Left lobe of liver (tissue), 2 donors: ENCODE measurements at regions not wholly inside any gene's neighbourhood (a gene's known extent, or its start where the extent isn't known, plus 50 kb on each side); places are given as distances from the start of the nearest gene placed in this dataset.
A peak's percentile ranks its signal among the peaks of the same experiment; 100 is the strongest.

ENCODE experiments used
- ATAC-seq: fragments of 200-7000 bp; cut with Tn5 transposase; one replicate; pipeline ENCODE4 v1.9.1; 2020; ENCODE audit warnings: mild to moderate bottlenecking, moderate library complexity
- DNase-seq: peaks from one replicate; pipeline ENCODE4 v3.0.0-alpha.2; 2020; ENCODE audit warnings: low spot score
- donor health status: DM: no; HTN: no; CAD: no; lungs with moderate emphysema.
- donor health status: DM: no; HTN: yes; CAD: no.

DNA sequence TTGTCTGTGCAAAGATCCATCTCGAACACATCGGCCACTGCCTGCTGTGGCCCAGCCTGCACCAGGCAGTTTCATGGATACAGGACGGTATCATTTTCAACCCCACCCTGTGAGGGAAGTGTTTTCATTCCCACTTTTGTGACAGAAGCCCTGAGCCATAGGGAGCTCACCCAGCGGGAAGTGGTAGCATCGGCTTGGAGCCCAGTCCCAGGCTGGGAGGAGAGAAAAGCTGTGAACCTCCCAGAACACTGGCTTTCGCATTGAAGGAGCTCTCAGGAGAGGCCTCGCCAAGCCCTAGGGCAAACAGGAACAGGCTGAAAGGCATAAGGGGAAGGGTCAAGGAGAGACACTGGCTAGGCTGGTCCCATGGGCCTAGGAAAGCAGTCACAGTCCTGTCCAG, 166.1 kb downstream of the TFCP2L1 start:
- no peak for DNase-seq
- ATAC-seq: no peak

DNA sequence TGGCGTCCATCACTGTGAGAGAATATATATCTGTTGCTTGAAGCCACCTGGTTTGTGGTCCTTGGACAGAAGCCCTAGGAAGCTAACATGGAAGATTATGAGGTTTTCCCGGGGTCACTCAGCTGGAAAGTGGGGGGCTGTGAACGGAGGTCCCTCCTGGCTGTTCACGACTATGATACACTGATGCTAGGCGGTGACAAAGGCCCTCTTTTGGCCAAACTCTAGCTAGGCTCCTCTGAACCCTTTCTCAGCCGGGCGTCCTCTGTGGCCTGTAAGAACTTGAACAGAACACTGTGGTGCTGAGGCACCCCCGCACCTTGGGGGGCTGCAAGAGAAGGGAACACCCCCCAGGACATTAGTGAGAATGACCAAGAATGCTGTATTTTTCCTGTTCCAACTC, 164.6 kb downstream of the TFCP2L1 start:
- no peak for DNase-seq
- ATAC-seq: no peak

DNA sequence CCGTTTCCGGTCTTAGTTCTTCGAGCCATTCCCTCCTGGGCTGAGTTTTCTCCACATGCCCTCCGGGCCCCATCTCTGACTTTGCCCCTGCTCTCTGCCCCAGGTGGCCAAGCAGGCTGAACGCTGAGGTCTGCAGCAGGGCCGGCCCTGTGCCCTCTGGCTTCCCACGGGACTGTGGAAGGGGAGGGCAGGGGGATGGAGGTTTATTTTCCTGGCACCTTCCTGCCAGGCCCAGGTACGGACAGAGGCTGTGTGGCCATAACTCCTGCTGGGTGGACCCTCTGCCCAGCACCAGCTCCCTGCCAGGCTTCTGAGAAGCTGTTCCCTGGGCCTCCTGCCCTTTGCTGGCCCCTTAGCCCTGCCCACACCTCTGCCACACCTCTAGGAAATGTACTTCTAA, 164.0 kb downstream of the TFCP2L1 start:
- DNase-seq: no peak
- no peak for ATAC-seq

- no peak for DNase-seq
- no peak for ATAC-seq
Measured at GRCh38 chr2:121121661-121122060, 163.3 kb downstream of the TFCP2L1 start.

DNA sequence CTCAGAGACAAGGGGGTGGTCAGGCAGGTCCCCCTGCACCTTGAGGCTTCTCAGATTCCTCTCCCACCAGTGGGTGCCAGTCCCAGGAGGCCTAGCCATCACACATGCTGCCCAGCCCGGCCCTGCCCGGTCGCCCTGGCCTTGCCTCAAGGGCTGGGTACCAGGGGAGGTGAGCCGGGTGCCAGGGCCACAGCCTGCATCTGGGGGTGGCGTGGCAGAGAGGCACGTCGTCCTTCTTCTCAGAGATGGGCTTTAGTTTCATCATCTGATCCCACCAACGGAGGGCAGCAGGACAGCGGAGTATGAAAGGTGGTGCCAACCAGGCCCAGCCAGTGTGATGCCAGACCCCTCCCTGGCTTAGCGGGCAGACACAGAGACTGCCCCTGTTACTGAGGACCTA, 161.7 kb downstream of the TFCP2L1 start:
- ATAC-seq: no peak
- no peak for DNase-seq

GRCh38 chr2:121124330-121124729, 160.7 kb downstream of the TFCP2L1 start:
- ATAC-seq (no peak), DNase-seq (no peak)

DNA sequence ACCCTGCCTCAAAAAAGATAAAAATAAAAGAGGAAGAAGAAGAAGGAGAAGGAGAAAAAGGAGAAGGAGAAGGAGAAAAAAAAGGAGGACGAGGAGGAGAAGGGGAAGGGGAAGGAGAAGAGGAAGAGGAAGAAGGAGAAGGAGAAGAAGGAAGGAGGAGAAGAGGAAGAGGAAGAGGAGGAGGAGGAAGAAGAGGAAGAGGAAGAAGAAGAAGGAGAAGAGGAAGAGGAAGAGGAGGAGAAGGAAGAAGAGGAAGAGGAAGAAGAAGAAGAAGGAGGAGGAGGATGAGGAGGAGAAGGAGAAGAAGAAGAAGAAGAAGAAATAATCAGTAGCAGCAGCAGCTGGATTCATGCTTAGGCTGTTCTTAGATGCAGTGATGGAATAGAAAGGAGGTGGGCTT, 159.7 kb downstream of the TFCP2L1 start:
- DNase-seq (no peak), ATAC-seq (no peak)

DNA sequence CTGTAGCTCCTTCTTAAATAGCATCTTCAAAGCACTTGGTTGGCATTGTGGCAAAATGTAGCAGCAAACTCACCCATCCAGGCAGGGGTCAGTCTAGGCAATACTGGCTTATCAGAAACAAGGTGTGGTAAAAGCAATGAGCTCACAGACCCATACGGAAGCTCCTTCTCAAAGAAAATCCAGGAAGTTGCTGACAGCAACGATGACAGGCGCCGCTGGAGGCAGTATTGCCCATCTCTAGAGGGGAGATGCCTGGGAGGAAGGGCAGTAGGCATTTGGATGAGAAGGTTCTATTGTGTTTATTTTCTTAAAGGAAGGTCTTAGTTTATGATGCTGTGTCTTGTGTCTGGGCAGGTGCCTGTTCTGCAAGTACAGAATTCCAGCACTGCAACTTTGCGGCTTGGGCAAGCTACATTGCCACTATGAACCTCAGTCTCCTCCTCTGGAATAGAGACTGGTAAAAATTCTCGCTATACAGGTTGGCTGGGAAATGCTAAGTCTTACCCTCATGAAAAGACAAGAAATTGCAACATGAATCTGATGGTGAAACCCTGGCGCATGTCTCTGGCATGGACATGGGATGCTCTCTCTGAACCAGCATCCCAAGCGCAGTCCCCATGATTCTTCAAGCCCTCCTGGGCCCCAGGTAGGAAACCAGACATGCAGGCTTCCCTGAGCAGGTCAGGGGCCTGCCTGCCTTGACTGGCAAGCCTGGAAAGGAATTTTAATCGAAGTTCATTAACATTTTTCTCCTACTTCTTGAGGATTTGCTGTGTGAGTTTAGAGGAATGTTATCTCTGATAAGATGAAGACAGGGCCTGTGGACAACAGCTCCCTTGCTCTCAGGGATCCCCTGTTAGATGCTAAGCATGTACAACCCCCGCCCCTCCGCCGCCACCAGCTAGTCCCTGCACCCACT, 156.0 kb downstream of the TFCP2L1 start:
- ATAC-seq: peak; percentile 66
- DNase-seq: no peak

DNA sequence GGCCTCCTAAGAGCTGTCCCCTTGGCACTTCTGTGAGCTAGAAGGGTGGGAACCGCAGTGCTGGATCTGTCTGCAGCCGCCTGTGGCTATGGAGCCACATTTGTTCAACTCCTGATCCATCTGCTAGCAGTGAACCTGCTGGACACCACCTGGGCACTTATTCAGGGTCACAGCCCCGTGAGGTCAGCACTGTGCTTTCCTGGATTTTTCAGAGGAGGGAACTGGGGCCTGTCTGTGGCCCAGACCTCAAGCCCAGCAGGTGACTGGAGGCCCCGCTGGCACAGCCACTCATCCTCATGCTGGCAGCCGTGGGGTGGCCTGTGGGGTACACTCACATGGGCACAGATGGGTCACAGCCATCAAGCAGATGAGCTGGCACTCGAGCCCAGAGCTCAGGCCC, 155.3 kb downstream of the TFCP2L1 start:
- DNase-seq (no peak), ATAC-seq (no peak)

GRCh38 chr2:121130301-121130850, 154.6 kb downstream of the TFCP2L1 start:
- ATAC-seq: no peak
- no peak for DNase-seq

DNA sequence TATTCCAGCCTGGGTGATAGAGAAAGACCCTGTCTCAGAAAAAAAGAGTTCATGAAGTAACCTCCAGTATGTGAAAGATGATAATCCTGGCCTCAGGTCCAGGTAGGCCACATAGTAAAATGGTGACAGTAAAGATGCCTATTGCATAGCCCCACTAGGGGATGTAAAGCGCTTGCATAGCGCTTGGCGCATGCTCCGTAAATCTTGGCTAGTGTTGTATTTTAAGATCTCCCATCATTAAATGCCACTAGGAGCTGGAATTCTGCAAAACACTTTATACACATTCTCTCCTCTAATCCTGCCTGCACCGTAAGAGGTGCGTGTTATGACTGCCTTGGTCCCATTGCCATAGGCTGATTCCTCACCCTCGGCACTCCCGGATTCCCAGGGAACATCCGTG, 153.6 kb downstream of the TFCP2L1 start:
- ATAC-seq (no peak), DNase-seq (no peak)

GRCh38 chr2:121132054-121132761, 152.8 kb downstream of the TFCP2L1 start:
- ATAC-seq (no peak), DNase-seq (no peak)

- ATAC-seq: no peak
- DNase-seq: no peak
Measured at GRCh38 chr2:121132762-121133107, 152.3 kb downstream of the TFCP2L1 start.

DNA sequence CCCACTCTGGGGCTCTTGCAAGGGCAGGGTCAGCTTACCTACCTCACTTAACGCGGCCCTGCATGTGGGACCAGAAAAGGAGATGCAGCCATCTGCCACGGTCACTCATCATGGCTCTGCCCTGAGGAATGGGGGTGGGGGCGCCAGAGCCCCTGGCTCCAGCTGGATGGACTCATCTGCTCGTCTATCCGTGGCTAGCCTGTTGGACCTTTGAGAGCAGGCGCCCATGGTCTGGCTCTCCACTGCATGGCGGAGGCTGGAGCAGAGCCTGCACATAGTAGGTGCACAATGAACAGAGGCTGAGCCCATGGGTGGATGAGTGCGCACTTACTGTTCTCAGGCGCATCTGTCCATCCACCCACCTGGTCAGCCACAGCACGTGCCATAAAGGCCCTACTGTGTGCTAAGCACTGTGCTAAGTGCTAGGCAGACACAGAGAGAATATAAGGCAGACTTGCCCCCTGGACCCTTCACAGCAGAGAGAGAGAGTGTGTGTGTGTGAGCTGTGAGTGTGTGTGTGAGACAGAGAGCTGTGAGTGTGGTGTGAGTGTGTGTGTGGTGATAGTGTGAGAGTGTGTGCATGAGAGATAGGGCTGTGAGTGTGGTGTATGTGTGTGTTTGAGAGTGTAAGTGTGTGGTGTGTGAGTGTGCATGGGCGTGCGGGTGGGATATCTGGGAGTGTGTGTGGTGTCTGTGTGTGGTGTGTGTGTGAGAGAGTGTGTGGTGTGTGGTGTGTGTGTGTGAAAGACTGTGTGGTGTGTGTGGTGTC, 151.3 kb downstream of the TFCP2L1 start:
- ATAC-seq (no peak), DNase-seq (no peak)

- DNase-seq (no peak), ATAC-seq (no peak)
Measured at GRCh38 chr2:121134728-121135127, 150.3 kb downstream of the TFCP2L1 start.

GRCh38 chr2:121135168-121135853, 149.7 kb downstream of the TFCP2L1 start:
- ATAC-seq: no peak
- no peak for DNase-seq

GRCh38 chr2:121136323-121136722, 148.7 kb downstream of the TFCP2L1 start:
- DNase-seq (no peak), ATAC-seq (no peak)

DNA sequence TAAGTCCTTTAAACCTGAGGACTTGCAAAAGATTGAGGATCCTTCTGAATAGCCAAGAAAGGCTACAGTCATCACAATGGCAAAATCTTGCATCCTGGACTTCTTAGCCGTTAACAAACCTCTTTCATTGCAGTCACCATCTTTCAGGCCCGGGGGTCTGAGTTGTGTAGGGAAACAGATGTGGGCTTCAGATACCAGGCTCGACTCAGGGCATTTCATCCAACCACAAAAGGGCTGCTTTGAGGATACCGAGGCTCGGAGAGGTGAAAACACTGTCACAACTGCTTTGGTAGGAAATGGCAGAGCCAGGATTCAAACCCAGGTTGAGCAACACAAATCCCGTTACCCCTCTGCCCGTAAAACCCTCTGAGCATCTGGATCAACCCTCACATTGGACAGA, 147.4 kb downstream of the TFCP2L1 start:
- DNase-seq (no peak), ATAC-seq (no peak)

- ATAC-seq (no peak), DNase-seq (no peak)
Measured at GRCh38 chr2:121140734-121141133, 144.3 kb downstream of the TFCP2L1 start.

GRCh38 chr2:121142452-121142851, 142.6 kb downstream of the TFCP2L1 start:
- no peak for ATAC-seq
- DNase-seq: no peak

DNA sequence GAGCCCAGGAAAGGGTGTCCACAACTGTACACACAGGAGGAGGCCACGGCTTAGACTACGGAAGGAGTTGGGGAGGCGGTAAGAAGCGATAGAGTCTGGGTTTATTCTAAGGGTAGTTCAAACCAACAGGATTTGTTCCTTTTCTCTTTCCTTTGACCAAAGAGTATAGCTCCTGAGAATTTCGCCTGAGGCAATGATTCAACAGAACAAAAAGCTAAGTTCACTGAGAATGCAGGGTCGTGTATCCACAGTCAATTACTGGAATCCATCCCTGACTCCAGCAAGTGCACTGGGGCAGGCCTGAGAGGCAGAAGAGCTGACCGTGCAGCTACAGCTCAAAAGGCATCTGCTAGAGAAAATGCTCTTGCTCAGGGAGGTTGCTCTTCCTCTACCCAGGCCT, 140.9 kb downstream of the TFCP2L1 start:
- no peak for ATAC-seq
- DNase-seq: no peak
